ENCODE measurements at regions not wholly inside any gene's neighbourhood (a gene's known extent, or its start where the extent isn't known, plus 50 kb on each side); places are given as distances from the start of the nearest gene placed in this dataset.
"Not testable (repeated sequence)": the region's sequence is repeated elsewhere in the genome, so short reads cannot be mapped to it uniquely, and the experiment has no call there.

GRCh38 chr6:56799989-56800388 is 154.9 kb upstream of the BEND6 start:
- DNase-seq, result no peak

DNA sequence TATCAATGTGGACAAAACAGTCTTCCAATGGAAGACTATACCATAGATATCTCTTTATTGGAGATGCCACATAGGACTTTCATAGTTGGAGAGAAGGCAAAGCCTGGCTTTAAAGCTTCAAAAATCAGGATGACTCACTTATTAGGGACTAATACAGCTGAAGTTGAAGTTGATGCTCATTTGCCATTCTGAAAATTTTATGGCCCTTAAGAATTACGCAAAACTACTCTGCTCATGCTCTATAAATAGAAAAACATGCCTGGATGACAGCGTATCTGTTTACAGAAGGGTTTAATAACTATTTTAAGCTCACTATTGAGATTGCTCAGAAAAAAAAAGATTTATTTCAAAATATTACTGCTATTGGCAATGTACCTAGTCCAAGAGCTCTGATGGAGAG is 155.5 kb upstream of the DST start:
- no peak for DNase-seq

GRCh38 chr6:56796196-56796532 is 153.5 kb upstream of the DST start:
- no peak for DNase-seq

DNA sequence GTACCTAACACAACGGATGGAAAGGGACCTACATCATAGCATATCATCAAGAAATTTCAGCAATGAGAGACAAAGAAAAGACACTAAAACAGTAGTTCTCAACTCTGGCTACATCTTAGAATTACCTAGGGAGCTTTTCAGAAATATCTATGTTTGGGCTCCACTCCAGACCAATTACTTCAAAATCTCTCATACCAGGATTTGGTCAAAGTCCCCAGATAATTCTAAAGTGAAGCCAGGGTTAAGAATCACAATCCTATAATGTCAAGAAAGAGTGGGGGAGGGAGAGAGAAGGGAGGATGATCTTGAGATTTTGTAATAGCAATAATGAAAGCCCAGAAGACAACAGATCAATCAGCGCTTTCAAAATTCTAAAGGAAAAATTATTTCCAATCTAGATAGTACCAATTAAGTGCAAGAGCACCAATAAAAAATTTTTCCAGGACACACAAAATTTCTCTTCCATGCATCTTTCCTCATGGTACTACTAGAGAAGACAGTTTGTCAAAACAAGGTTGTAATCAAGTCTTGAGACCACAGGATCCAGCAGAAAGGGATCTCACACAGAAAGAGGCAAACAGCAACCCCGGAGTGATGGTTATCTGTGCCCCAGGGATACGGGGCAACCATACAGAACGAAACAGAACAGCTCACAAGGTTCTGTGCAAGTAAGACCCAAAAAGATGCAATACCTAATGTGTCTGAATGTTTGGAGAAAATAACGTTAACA is 152.9 kb upstream of the DST start:
- no peak for DNase-seq

DNA sequence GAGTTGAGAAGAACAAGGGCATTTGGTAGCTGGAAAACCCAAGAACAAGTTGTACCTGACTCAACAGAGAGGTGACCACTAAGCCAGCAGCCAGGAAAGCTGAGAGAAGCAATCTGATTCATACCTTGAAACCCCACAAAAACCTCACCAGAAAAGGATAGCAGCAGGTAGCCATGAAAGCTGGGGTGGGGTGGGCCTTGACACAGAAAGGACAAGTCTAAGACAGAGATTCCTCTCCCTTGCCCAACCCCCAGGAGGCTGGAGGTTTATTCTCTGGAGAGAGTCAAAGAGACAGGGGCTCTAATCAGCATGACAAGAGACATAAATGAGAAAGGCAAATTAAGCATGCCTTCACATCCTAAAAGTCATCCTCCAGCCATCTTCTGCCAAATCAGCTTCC is 151.7 kb upstream of the DST start:
- no peak for DNase-seq

DNA sequence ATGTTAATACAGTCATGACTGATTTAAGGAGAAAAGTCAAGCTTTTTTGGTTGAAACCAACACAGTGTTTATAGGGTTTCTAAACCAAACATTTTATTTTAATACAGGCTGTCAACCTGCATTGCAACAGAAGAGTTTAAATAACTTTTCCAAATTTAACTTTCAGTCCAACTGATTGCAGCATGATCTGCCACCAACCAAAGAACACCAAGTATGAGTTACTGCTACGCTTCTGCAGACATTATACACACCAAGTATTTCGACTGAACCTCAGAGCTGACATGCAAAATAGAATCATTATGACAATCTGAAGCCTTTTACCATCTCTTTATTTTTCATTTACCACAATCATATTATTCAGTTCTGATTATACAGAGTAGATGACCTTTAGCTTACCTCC is 151.2 kb upstream of the DST start:
- DNase-seq, result no peak

GRCh38 chr6:56790414-56790813 is 147.7 kb upstream of the DST start:
- DNase-seq, result no peak

DNA sequence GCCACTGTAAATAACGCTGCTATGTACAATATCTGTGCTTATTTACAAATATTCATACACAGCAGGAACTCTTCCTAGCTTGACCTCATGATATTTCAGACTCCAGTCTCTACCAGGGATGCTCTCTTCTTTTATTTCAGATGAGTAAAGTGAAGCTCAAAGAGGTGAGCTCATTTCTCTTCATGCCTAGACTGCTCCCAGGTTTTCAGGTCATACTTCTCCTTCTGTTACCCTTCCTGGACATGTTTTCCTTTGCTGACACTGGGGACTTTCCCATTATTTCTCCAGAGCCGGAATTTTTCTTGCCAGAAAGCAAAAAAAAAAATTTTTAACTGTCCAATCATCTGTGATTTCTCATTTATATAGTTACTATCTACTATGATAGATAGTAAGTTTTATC is 147.2 kb upstream of the DST start:
- no peak for DNase-seq

DNA sequence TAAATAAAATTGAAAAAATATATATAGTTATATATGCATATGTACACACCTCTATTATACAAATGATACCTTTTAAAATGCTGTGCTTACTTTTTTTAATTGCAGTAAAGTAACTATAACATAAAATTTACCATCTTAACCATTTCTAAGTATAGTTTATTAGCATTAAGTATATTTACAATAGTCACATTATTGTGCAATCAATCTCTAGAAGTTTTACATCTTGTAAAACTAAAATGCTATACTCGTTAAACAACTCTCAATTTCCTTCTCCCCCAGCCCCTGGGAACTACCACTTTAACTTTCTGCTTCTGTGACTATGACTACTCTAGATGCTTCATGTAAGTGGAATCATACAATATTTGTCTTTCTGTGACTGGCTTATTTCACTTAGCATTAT is 146.7 kb upstream of the DST start:
- DNase-seq, result no peak

- no peak for DNase-seq
These were observed 144.5 kb upstream of the DST start for GRCh38 chr6:56787209-56787608.

GRCh38 chr6:56786256-56786655 is 143.6 kb upstream of the DST start:
- DNase-seq, result no peak

DNA sequence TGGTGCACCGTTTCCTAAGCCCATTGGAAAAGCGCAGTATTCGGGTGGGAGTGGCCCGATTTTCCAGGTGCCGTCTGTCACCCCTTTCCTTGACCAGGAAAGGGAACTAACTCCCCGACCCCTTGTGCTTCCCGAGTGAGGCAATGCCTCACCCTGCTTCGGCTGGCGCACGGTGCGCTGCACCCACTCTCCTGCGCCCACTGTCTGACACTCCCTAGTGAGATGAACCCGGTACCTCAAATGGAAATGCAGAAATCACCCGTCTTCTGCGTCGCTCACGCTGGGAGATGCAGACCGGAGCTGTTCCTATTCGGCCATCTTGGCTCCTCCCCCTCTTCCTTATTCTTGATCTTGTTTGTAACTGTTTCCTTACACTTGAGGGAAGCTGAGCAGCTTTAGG is 142.8 kb upstream of the DST start:
- DNase-seq, result not testable (repeated sequence)

- not testable (repeated sequence) for DNase-seq
These were observed 137.4 kb upstream of the DST start for GRCh38 chr6:56780109-56780508.

- DNase-seq, result not testable (repeated sequence)
These were observed 135.8 kb upstream of the DST start for GRCh38 chr6:56778503-56778902.

DNA sequence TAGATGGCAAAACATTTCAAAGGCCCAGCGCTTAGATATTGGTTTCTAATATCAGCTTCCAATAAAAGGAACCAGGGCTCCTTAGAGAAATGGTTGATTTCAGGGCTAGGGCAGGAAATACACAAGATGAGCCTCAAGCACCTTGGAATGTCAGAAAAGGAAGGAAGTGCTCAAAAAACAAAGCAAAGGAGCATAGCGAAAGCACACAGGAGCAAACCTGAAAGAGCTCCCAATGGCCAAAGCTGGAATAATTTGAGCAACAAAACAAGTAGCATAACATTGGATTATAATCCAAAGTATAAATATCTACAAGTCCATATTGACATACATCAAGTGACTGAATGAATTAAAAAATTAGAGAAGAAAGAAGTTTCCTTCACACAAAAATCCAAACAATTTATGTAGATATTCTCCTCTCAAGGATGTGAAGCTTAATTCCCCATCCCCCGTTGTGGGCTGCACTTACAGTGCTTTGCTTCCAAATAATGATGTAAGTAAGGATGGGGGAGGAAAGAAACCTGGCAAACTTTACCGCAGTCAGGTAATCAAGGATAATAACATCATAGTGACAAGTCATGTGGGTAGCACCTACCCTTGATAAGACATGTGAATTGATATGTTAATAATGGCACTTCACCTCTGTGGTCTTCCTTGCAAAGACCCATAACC is 132.9 kb upstream of the DST start:
- no peak for DNase-seq

- no peak for DNase-seq
These were observed 130.1 kb upstream of the DST start for GRCh38 chr6:56772737-56773184.

- DNase-seq, result no peak
These were observed 129.4 kb upstream of the DST start for GRCh38 chr6:56771929-56772607.

DNA sequence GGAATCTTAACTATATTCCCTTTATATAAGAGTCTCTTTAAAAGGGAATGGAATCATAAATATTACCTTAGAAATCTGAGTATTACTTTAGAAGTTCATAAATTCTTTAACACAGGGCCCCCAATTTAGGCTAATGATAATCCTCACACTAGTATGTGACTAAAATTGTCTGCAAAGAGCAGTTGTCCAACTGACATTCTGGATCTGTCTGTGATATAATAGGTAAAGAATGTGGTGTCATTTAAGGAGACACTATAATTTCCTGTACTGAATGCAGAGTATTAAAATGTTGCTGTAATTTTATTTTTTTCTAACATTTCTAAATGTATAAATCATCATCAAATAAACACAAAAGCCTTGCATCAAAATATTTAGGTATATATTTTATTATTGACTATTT is 128.5 kb upstream of the DST start:
- no peak for DNase-seq

- no peak for DNase-seq
These were observed 127.4 kb upstream of the DST start for GRCh38 chr6:56770011-56770520.

GRCh38 chr6:56767892-56768531 is 125.3 kb upstream of the DST start:
- DNase-seq, result no peak

DNA sequence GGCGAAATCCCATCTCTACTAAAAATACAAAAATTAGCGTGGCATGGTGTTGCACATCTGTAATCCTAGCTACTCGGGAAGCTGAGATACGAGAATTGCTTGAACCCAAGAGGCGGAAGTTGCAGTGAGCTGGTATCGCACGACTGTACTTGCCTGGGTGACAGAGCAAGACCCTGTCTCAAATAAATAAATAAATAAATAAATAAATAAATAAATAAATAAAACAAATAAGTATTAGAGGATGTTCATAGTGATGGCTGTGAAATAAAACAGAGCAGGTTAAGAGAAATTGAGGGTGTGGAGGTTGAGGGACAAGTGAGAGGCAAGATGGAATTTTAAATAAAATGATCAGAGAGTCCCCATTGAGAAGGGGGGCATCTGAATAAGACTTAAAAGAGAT is 124.7 kb upstream of the DST start:
- no peak for DNase-seq

GRCh38 chr6:56766806-56767178 is 124.1 kb upstream of the DST start:
- DNase-seq, result no peak

- no peak for DNase-seq
These were observed 123.6 kb upstream of the DST start for GRCh38 chr6:56766139-56766805.

All from NCI-H1092 treated with DMSO at 0.1 percent for 48 hours (cell line).